IPS-NIHi7 (cell line): ENCODE measurements at regions not wholly inside any gene's neighbourhood (a gene's known extent, or its start where the extent isn't known, plus 50 kb on each side); places are given as distances from the start of the nearest gene placed in this dataset.
"Not testable (repeated sequence)": the region's sequence is repeated elsewhere in the genome, so short reads cannot be mapped to it uniquely, and the experiment has no call there.

Experiments
- DNase-seq: peaks from one replicate; pipeline ENCODE4 v3.0.0; 2012; ENCODE audit warnings: mixed read lengths; ENCODE audit errors: extremely low spot score

DNA sequence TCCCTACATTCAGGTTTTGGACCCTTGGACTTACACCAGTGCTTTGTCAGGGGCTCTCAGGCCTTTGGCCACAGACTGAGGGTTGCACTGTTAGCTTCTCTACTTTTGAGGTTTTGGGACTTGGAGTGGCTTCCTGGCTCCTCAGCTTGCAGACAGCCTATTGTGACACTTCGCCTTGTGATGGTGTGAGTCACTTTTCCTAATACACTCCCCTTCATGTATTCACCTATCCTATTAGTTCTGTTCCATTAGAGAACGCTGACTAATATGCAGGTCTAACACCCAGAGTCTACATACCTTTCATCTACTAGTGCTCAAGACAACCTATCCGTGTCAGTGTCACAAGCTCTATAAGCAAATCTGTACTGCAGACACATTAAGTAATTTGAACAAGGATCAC is 605.3 kb downstream of the KCNT2 start:
- no peak for DNase-seq

- not testable (repeated sequence) for DNase-seq
Observed at GRCh38 chr1:196002296-196002695, 605.9 kb downstream of the KCNT2 start.

- no peak for DNase-seq
Observed at GRCh38 chr1:196001188-196001587, 607.1 kb downstream of the KCNT2 start.

DNA sequence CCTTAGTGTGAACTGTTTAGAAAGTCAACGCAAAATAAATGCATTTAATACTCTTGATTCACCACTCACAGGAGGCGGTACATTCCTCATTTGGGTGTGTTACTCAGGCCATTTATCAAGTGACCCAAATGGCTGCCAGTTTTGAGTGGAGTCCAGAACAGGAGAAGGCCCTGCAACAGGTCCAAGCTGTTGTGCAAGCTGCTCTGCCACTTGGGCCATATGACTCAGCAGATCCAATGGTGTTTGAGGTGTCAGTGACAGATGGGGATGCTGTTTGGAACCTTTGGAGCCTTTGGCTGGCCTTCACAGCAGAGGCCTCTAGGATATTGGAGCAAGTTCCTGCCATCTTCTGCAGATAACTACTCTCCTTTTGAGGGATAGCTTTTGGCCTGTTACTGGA is 609.2 kb downstream of the KCNT2 start:
- no peak for DNase-seq

DNA sequence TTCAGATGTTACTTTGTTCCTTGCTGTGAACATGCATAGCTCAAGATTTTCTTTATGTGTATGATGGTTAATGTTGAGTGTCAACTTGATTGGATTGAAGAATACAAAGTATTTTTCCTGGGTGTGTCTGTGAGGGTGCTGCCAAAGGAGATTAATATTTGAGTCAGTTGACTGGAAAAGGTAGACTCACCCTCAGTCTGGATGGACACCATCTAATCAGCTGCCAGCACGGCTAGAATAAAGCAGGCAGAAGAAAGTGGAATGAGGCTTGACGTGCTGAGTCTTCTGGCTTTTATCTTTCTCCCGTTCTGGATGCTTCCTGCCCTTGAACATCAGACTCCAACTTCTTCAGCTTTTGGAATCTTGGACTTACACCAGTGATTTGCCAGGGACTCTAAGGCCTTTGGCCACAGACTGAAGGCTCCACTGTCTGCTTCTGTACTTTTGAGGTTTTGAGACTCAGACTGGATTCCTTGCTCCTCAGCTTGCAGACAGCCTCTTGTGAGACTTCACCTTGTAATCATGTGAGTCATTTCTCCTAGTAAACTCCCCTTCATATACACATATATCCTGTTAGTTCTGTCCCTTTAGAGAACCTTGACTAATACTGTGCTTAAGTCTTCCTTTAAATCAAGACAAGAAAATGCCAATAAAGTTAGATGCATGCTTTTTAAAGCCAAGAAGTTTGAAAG is 626.6 kb downstream of the KCNT2 start:
- no peak for DNase-seq

DNA sequence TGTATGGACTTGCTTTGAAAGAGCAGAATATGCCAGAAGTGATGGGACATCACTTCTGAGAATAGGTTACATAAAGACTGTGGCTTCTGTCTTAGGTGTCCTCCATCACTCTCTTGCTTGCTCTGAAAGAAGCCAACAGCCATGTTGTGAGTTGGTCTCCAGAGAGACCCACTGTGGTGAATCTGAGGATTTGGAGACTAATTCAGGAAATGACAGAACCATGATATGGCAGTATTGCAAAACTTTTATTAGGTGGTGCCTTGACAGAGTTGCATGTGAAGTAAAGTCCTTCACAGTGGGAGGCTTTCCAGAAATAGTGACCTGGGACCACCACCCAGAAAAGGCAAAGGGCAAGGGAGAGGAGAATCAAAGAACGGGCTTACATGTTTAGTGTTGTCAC is 628.6 kb downstream of the KCNT2 start:
- DNase-seq = no peak

GRCh38 chr1:195973311-195973904 is 634.8 kb downstream of the KCNT2 start:
- DNase-seq = no peak

- DNase-seq = no peak
Observed at GRCh38 chr1:195971589-195971988, 636.7 kb downstream of the KCNT2 start.

DNA sequence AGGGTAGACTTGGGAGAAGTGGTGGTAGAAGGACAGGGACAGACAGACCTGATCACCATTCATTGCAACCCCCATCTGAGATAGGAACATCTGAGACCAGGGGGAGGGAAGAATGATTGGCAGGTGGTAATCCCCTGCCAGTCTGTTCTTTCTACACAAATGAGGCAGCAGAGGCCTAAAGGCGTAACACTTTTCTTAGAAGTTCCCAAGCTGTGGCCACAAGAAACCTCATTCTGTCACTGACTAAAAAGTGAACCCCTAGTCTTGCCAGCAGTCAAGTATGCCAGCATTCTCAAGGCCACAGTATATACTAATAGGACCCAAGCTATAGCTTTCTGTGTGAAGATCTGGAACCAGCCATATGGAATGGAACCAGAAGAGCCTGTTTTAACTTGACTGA is 638.0 kb downstream of the KCNT2 start:
- DNase-seq = no peak

DNA sequence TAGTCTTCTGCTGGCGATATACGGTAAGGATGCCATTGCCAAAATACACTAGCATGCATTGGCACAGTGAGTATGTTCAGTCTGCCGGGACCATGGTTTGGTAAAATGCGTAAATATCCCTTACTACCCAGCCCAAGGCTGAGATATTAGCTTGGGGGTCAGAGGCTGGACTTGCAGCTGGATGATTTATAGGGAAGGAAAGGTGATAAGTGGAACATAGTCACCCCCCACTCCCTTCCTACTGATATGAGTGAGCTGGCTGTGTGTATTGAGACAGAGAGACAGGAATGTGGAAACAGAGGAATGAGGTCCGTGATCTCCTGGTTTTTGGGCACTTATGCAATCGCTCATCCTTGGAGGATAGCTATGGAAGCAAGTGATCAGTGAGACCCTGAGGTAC is 642.8 kb downstream of the KCNT2 start:
- no peak for DNase-seq

DNA sequence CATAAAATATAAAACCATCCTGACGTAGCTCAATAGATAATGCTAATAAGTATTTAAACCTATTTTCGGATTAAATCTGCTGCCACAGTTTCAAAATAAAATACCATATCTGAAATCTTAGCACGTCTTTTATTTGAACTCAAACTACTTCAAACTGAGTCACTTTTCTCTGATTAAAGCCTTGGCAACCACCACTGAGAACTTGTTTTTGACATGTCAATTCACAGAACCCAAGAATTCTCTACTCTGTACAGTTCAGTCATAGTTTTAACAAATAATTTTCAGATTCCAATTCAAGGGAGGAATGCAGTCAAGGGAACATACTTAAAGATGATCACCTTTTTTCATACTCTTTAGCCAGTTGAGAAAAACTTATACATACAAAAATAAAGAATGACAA is 643.2 kb downstream of the KCNT2 start:
- DNase-seq = no peak

GRCh38 chr1:195964516-195964915 is 643.7 kb downstream of the KCNT2 start:
- DNase-seq = no peak

GRCh38 chr1:195962051-195962450 is 646.2 kb downstream of the KCNT2 start:
- no peak for DNase-seq

DNA sequence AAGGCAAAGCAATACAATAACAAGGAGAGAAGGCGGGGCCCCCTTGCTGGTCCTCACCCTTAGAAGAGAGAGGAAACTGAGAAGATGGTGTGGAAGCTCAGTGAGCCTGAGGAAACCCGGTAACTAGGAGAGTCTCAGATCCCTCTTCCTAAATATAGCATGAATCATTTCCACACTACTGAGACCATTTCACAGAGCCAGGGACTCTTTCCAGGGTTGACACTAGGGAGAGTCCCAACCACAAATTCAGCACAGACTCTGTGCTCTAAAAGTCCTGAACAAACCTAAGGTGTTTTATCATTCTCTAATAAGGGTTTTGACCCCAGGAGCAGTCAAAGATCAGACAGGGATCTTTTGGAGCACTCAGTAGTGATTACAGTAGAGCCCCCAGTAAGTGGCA is 647.7 kb downstream of the KCNT2 start:
- no peak for DNase-seq

- DNase-seq = no peak
Observed at GRCh38 chr1:195958131-195958530, 650.1 kb downstream of the KCNT2 start.

- no peak for DNase-seq
Observed at GRCh38 chr1:195956845-195957244, 651.4 kb downstream of the KCNT2 start.

- DNase-seq = no peak
Observed at GRCh38 chr1:195954848-195955247, 653.4 kb downstream of the KCNT2 start.

DNA sequence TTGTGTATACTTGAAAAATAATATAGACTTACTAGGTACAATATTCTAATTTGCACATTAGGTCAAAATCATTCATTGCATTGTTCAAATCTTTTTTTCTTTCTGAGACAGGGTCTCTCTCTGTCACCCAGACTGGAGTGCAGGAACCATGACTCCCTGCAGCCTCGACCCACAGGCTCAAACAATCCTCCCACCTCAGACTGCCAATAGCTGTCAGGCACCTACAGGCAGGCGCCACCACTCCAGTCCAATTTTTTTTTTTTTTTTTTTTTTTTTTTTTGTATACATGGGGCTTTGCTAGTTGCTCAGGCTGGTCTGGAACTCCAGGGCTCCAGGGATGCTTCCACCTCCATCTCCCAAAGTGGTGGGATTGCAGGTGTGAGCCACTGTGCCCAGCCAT is 656.9 kb downstream of the KCNT2 start:
- DNase-seq = no peak

DNA sequence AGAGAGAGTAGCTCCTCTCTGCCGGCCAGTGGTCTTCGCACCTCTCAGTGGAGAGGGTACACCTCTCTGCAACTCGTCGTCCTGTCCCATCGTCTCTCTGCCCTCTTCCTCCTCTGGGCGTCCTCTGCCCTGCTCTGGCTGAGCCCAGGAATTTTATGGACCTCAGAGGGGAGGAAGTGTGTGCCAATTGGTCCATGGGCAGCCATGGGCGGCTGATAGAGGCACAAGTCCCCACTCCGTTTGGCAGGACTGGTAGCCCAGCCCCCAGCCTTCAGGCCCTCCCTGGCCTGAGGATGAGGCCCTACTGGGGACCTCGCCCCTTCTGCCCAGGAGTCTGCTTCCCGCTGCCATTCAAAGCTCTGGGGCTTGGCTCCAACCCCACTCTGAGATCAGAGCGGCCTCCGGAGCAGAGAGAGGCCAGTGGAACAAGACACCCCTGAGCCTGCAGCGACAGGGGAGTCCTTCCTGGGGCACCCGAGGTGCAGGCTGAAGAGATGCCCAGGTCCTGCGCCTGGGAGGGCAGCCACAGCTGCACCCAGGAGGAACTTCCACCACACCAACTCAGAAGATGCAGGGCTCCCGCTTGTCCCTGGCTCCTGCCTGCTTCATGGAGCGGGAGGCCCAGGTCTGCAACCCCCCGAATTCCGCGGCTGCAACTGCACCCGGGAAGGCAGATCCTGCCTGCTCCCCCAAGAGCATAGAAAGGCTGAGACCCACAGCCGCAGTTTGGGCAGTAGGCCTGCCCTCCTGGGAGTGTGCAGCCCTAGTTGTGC is 659.9 kb downstream of the KCNT2 start:
- DNase-seq = no peak

- DNase-seq = no peak
Observed at GRCh38 chr1:195946500-195946899, 661.7 kb downstream of the KCNT2 start.

- DNase-seq = no peak
Observed at GRCh38 chr1:195941795-195942194, 666.4 kb downstream of the KCNT2 start.

DNA sequence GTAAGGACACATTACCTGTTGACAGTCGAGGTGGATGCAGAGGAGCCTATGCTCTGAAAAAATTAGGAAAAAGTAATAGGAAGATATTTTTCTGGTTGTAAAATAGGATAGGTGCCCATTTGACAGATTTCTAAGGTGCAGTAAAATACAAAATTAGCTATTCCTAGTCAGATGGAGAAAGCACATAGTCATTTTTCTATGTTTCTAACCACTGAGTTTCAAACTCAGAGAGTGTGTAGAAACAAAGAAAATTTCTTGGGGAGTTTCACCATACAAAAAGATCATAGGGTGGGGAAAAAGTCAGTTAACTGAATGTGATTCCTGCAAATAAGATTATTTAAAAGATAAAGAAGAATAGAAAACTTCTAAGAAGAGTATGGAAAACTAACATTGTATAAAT is 666.9 kb downstream of the KCNT2 start:
- DNase-seq = no peak

DNA sequence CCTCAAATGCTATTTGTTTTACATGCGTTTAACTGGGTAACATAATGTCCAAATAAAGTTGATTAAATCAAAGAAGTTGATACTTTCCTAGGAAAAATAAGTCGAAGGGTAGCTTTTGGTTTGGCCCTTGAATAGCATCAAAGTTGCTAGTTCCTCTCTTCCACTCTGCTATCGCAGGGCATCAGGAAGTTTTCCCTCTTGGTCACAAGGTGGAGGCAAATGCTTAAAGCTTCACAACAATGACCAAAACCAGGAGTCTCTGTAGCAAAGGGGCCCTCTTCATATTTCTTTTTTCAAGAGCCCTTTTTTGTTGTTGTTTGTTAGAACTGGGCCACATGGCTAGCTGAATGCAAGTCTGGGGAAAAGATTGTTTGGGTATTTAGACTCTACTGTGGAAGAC is 668.4 kb downstream of the KCNT2 start:
- DNase-seq = peak; percentile 70
